ENCODE measurements at regions not wholly inside any gene's neighbourhood (a gene's known extent, or its start where the extent isn't known, plus 50 kb on each side); places are given as distances from the start of the nearest gene placed in this dataset. TPM values are rescaled to one million over a fixed set of nuclear protein-coding genes. Genes with fewer than 3 reads are reported as not detected.

Small RNA genes lying in the stretch of these regions (small RNA-seq; reads per million reads assigned to genes)
- not detected for gene RF00019
- gene RF00096 = not detected
- gene RNU6-901P = not detected
